OCI-M2 (cell line): ENCODE measurements at regions not wholly inside any gene's neighbourhood (a gene's known extent, or its start where the extent isn't known, plus 50 kb on each side); places are given as distances from the start of the nearest gene placed in this dataset.

Experiments
- DNase-seq: peaks from one replicate; lab custom pipeline; 2025; ENCODE audit not compliant: unreplicated experiment; lab: John Stamatoyannopoulos, UW

DNA sequence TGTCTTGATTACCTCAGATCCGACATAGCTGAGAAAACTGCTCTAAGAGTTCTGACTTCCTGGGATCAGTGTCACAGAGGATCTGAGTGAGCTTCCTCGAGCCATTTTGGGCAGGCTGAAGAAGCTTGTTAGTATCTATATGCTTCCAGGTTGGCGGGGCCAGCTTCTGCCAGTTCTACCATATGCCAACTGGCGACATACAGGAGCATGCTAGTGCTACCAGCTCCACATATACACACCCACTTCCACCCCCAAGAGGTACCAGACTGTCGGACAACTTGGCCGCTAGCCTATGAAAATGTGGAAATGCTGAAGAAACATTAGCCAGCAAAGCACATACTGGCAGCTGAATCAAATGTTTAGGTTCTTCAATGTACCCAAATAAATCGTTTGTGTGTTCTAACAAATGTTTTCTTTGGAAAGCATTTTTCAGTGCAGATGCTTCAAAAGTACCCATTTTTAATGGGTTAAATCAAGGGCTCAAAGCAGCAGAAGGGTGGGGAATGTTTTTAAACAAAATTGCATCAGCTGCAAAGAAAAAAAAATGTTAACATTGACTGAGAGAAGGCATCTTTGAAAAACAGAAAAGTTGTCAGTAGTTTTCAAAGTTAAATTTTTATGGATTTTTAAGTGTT, 163.7 kb downstream of the KLF12 start:
- no peak for DNase-seq

DNA sequence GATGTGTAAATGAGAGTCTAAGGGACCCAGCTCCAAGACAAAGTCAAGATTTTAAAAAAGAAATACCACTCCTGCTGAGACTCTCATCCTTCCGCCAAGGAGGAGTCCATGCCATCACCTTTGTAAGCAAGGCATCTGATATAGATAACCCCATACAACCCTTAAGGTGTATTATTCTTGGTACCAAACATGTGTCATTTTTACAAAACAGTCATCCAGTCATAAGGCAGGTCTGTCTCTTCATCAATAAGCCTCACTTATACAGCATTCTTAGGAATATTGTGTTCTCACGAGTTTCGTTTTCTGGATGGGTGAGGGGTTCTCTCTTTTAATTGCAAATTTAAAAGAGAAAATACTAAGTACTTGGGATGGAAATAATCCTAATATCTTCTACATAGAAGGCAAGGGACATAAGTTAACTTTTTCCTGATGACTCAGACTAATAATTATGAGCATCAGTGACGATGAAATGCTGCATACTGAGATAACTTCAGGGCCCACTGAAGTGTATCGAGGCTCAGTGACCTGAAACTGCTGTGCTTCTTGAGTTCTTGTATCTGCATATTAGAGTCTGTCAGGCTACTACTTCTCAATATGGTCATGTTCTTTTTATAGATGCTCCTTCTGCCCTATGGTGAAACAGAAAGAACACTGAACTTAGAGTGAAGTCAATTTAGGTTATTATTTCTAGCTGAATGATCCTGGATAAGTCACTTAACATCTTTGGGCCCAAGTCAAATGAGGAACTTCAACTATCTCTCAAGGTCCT, 166.6 kb downstream of the KLF12 start:
- DNase-seq: no peak

DNA sequence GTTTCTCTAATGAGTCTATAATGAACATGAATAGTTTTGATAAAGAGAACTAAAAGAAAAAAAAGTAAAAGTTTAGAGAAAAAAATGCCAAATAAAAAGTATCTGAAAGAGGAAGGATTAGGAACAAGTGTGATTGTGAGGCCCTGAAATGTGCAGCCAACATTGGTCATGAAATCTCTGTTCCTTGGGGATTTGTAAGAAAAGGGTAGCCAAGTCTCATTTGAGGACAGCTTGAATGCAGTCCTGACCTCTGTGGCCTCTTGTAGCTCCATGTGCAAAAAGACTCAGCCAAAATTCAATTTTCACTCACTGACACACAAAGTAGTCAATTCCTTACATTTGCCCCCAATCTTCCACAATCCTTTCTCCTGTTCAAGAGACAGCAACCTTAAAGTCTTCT, 167.9 kb downstream of the KLF12 start:
- DNase-seq: no peak

DNA sequence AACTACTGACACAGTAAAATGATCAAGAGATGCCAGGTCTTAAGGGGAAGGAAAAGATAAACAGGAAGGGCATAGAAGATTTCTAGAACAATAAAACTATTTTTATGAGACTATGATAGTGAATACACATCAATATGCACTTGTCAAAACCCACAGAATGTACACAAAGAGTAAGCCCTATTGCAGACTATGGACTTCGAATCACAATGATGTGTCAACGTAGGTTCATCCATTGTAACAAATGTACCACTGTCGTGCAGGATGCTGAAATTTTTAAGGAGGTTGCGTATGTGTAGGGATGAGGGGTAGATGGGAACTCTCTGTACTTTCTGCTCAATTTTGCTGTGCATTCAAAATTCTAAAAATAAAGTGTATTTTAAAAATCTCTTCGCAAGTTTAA, 171.9 kb downstream of the KLF12 start:
- no peak for DNase-seq

DNA sequence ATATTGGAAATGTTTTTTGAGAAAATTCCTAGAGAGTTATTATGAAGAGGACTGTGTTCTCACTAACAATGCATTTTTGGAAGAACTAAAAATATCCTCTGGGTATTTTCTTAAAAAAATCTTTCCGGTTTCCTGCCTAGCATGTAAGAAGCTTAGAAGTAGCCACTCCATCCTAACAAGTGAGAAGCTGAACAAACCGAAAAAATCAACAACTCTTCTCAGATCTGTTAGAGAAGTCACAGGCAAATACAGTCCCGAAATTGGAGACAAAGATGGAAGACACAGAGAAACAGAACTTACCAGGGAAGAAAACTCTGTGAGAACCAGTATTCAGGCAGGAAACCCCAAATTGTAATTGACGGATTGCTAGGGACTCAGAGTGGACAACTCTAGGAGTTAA, 173.0 kb downstream of the KLF12 start:
- no peak for DNase-seq

DNA sequence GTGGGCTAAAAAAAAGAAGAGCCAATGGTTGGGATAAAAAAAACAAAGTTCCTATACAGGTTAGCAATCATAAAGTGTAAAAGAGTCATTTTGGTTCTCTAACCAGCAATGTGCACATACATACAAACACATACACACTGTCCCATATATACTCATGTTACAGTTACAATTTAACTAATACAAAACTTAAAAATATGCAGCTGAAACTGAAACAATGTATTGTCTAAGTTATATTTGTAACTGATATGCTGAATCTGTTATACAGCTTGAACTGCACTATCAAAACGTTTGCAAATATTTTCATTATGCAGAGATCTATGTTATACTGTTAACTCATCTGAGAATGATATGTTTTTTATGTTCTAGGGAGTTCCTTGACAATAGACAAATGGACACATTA, 173.7 kb downstream of the KLF12 start:
- no peak for DNase-seq

DNA sequence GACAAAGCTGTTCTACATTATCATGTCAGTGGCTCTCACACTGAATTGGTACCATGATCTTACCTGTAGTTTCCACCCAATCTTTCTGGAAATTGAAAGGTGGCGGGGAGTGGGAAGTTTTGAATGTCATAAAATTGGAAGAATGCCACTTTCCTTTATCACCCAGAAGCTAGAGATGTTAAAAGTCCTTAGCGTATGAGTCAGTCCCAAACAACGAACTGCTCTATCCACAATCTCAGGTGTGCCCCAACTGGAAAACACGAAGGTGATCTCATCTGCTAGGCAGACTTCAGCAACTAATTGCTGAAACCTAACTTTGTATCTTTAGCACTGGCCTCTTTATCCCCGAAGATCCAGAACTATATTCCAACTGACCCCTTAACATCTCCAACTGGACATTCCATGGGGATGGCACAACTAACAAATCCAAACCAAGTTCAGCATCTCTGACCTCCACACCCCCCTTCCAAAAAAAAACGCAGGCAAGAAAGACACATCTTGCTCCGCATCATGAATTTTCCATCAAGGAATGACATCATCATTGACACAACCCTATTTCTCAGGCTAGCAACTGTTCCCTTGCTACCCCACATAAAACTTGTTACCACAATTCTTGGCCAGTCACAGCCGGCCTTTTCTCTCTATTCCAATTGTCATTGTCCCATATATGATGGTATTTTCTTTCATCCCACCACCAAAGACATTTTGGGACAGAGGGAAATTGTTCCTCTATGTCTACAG, 175.4 kb downstream of the KLF12 start:
- DNase-seq: no peak

DNA sequence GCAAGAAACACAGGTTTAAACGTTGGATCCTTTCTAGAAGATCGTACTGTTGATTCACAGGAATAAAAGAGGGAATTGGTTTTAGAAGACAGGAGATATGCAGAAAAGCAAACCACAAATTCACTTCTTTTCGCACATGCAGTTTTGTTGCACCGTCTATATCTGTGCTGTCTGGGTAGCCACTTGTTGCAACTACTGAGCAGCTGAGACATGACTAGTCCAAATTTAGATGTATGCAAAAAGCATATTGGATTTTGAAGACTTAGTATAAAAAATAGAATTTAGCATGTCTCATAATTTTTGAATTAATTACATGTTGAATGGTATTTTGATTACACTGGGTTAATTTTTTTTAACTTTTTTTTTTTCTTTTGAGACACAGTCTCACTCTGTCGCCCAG, 176.3 kb downstream of the KLF12 start:
- no peak for DNase-seq

DNA sequence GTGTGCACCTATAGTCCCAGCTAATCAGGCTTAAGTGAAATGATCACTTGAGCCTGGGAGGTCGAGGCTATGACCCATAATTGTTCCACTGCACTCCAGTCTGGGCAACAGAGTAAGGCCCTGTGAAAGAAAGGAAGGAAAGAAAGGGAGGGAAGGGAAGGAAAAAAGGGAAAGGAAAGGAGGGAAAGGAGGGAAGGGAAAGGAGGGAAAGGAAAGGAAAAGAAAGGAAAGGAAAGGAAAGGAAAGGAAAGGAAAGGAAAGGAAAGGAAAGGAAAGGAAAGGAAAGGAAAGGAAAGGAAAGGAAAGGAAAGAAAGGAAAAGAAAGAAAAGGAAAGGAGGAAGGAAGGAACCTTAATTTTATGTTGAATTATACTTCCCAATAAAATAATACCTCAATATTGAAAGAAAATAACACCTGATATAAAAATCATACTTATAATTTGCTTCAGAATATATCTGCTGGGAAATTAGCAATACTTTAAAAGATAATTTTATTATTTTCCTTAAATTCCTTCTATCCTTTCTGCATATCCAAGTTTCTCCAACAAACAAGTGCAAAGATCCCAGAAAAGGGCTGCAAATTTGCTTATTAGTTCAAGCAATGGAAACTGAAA, 177.3 kb downstream of the KLF12 start:
- no peak for DNase-seq

DNA sequence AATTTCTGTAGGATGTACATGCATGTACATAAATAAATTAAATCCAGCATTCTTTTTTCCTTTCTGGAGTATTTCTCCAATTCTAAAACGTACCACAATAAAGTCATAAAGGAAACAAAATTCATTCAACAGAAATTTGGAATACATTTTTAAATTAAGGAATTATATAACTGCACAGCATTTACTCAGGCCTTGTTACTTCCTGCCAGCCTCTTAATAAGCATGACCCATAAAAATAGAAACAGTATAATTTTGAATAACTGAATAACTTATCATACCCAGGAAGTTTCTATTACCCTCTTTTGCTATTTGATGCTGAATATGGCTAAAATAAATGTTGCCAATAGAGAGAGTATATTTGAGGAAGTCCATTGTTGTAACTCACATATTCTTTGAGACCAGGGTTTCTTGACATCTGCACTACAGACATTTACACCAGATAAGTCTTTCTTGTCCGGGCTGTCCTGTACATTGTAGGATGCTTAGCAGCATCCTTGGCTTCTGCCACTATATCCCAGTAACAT, 178.2 kb downstream of the KLF12 start:
- DNase-seq: no peak

DNA sequence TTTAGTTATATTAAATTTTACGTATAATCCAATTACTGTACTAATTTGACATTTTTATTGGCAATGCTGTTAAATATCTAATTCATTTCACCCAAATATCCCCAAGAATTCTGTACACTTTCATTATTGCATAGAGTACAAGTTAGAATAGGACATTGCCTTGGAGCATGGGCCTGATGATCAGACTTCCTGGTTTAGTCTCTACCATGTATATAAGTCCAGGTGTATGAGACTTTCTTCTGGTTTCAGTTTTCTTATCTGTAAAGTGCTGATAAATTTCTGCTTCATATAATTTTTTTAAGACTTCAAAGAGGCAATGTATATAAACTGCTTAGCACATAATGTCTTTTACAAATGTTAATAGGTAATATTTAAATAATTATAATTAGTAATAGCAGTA, 179.4 kb downstream of the KLF12 start:
- DNase-seq: no peak

DNA sequence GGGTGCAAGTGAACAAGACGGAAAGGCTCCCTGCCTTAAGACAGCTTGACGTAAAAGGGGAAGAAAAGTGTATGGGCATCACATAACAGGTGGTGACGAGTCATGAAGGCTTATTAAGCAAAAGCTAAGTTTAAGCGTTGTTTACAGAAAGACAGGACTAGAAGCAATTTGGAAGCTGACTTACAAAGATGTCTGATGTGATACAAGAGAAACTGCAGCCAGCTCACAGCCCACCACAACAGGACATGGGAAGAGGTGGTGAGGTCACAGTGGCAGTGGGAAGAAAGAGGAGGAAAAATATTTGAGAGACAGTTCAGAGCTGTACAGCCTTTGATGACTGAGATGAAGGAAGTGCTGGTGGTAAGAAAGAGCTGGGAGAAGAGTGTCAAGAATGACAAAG, 181.6 kb downstream of the KLF12 start:
- no peak for DNase-seq

DNA sequence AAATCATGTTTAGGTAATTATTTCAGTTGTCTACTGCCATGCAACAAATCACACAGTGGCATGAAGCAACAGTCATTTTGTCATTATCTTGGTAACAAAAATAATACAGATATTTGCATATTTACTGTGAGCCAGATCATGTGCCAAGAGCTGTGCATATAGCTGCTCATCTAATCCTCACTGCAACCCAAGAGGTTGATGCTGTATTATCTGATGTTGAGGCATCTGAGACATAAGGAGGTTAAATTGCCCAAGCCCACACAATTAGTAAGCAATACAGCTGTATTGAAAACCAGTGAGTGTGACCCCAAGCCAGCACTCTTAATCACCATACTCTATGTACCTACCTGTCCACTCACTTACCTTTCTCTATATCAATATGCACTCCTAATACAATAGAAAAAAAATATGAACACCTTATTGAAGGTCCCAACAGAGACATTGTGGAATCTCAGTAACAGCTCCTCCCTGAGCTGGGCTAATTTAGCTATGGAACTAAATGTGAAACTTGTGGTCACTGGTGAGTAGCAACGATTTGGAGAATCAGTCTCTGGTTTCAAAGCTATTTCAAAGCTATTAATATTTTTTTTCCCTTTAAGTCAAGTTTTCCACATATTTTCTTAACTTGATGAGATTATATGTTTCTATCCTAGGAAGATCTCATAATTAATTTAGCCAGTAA, 185.2 kb downstream of the KLF12 start:
- no peak for DNase-seq

DNA sequence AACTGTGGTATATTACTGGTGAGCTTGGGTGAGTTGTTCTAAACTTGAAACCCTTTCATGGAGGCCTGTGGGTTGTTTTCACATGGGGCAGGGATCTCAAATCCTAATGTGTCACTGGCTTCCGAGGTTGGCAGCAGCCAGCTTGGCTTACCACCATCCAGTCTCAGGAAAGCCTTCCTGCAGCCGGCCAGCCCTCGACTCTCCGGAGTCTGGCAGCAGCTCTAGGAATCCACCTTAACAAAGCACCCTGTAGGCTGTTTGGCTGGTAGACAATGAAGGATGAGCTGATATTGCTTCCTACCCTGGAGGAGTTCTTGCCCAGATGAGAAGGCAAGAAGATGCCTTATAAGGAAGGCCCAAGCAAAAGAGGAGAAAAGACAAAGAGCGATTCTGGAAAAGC, 188.3 kb downstream of the KLF12 start:
- no peak for DNase-seq

DNA sequence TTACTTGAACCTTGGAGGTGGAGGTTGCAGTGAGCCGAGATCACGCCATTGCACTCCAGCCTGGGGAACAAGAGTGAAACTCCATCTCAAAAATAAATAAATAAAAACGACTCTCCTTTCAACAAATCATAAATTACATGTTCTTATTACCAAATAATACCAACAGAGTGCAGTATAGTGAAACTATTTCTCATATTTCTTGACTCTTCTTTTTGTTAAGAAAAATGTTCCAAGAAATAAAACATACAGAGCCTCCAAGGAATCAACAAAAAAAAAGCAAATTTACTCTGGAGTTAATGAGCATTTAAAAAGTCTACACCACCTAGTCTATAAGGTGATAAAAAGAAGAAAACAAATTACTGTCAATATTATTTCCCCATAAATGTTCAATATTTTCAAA, 188.8 kb downstream of the KLF12 start:
- no peak for DNase-seq

DNA sequence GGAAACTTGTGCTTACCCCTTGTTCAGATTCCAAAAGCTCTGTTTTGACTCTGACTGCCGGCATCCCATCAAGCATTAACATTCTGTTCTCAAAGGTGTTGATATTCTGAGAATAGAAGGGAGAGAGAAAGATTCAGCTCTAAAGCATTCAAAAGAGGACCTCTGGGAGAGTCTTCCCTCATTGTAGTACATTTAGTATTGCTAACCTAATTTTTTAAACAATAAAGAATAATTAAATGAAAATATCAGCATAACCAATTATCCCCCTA, 190.3 kb downstream of the KLF12 start:
- DNase-seq: no peak

DNA sequence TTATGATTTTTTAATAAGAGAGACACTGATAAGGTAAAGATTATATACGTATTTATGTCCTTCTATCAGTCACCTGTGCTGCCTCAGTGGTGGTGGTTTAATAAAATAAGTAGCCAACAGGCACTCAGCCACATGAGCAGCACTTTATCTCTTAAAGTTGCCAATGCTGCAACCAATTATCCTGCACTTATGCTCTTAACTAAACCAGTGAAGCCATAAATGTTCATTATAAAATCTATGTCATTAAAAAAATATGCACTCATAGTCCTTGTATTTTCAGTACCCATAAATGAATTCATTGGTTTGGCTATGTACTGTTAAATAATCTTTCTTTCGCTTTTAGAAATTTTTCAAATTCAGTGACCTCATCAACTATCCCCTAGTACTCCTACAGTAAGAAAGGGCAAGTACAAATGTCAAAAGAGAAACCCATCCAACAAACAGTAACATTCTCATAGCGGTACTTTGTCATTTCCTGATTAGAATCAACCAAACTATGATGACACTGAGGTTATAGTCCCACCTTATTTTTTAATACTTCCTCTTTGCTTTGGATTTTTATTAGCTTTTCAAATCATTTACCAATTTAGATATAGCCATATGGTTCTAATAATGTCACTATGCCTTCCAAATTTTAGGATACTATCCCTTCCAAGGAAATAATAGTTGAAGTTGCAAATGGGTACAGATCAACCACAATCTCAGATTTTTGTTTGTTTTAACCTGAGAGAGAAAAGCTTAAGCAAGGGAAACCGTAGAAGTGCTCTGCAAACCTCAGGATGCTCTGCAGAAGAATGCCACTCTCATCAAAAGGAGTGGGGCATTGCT, 190.9 kb downstream of the KLF12 start:
- DNase-seq: no peak

DNA sequence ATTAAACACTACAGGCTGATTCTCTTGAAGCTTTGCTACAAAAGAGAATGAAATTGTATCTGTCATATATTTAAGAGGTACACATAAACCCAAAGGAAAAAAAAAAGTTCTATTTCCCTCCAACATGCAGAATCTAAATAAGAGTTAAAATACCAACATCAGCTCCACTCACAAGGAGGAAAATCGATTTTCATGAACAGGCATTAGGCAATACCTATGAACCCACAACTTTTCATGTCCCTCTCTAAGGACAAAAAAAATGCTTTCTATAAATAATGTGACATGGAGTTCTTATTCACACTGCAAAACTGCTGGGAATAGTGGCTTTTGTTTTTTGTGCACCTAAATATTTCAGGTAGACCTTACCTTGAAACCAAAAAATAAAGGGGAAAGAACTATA, 192.5 kb downstream of the KLF12 start:
- DNase-seq: no peak

DNA sequence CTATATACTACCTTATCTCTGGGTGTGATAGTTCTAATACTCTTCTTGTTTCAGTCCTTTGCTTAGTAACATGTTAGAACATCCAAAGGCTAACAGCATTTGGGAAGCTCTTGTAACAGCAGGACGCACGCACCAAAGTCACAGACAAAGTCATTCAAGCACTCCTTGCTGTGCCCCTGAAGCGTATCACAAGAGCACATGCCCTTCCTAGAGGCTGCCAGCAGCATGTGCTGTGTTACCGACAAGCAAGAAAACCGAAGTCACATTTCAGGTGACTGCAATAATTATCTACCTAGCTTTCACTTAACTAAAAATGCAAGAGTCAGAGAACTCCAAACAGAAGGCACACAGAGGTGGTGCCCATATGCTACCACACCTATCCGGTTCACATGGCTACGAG, 194.1 kb downstream of the KLF12 start:
- no peak for DNase-seq

DNA sequence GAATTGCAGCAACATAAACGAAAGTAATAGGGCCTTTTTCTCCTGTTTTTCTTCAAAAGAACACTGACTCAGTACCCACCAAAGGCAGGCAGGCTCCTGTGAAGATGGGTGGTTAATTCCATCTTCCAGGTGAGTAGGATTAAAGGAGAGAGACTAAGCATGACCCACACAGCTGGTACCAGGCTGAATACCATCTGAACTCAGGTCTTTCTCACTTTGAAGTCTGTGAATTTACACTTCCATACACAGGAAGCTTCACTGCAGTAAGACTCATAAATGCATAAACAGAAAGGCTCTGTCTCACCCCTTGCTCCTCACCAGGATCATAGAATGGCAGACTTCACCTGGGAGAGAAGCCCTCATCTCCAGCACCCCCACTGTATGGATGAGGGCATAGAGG, 194.6 kb downstream of the KLF12 start:
- no peak for DNase-seq

DNA sequence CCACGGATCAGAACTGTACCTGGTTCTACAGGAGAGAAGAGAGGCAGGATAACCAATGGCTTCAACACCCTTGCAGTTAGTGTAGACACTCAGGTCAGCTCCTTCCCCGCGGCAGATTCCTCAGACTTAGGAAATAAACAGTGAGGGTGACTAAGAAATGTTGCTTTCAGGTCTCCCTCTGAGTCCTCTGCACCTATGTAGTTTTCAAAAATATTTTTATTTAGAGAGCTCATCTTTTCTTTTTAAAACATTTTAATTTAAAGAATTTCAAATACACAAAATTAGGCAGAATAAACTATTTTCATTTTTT, 195.2 kb downstream of the KLF12 start:
- no peak for DNase-seq
